Effector memory CD4-positive, alpha-beta T cell (primary cell): ENCODE measurements at regions not wholly inside any gene's neighbourhood (a gene's known extent, or its start where the extent isn't known, plus 50 kb on each side); places are given as distances from the start of the nearest gene placed in this dataset.

Experiments
- DNase-seq, 3 donors: peaks; one replicate each; pipeline ENCODE4 v3.0.0-alpha.2; 2020
- H3K27ac ChIP-seq: 2 replicates; pipeline ENCODE4 v1.7.0; 2013; ENCODE audit warnings: mild to moderate bottlenecking, low read length, moderate library complexity; ENCODE audit not compliant: insufficient read depth, poor library complexity, severe bottlenecking
- H3K27me3 ChIP-seq: replicated peaks from 2 replicates; pipeline ENCODE4 v1.7.0; 2013; ENCODE audit warnings: mild to moderate bottlenecking, low read length; ENCODE audit not compliant: insufficient read depth, control insufficient read depth, poor library complexity, severe bottlenecking
- H3K36me3 ChIP-seq: 2 replicates; pipeline ENCODE4 v1.7.0; 2013; ENCODE audit warnings: mild to moderate bottlenecking, low read length, moderate library complexity; ENCODE audit not compliant: control insufficient read depth, insufficient read depth
- H3K4me1 ChIP-seq: 2 replicates; pipeline ENCODE4 v1.7.0; 2013; ENCODE audit warnings: low read length, mild to moderate bottlenecking; ENCODE audit not compliant: control insufficient read depth, insufficient read depth, poor library complexity, severe bottlenecking
- H3K4me3 ChIP-seq: 2 replicates; pipeline ENCODE4 v1.7.0; 2013; ENCODE audit warnings: low read length, low read depth, mild to moderate bottlenecking; ENCODE audit not compliant: insufficient read depth, poor library complexity, severe bottlenecking
- H3K9me3 ChIP-seq: 2 replicates; pipeline ENCODE4 v1.7.0; 2013; ENCODE audit warnings: mild to moderate bottlenecking, low read length, moderate library complexity; ENCODE audit not compliant: control insufficient read depth

DNA sequence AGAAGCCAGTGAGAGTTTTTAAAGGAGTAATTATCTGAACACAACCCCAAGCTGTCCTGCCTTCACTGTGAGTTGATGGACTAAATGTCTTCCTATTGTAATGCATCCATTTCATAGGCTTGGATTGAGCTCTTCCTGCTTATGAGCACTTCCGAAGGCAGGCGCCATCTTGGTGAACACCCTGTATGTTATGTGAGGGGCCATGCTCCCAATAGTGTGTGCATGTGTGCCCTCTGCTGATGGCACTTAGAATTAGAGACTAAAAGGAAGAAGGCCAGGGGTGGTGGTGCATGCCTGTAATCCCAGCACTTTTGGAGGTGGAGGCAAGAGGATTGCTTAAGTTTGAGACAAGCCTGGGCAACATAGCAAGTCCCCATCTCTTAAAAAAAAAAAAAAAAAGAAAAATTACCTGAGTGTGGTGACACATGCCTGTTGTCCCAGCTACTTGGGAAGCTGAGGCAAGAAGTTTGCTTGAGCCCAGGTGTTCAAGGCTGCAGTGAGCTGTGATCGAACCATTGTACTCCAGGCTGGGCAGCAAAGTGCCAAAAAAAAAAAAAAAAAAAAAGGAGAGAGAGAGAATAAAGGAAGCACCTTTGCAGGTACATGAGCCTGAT lies 65.0 kb downstream of the C9orf152 start:
- H3K27ac ChIP-seq: no peak overlapping the region
- H3K27me3 ChIP-seq: no peaks in the 10 kb centered on the region
- DNase-seq: no peak
- H3K4me3 ChIP-seq: no peak overlapping the region
- H3K36me3 ChIP-seq: no peaks in the 10 kb centered on the region
- peaks cover 6% of the 10 kb centered on the region for H3K4me1 ChIP-seq
- H3K9me3 ChIP-seq: no peaks in the 10 kb centered on the region

DNA sequence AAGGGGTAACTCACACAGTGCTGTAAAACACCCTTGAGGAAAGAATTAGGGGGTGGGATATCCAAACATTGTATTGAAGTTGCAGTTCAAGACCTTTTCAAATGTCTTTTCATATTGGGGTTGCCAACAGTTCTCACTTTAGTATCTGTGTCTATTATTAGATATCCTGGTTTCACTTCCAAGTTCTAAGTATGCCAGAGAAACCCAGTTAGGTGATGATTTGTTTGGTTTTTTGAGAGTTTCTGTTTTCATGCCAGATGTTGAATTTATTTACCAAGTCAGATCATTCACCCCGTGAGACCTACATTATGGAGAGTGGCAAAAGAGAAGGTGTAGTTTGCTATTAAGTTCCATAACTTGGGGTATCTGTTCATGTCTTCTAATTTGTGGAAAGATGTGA lies 64.5 kb downstream of the C9orf152 start:
- Histone ChIP-seq H3K27me3 (no peaks in the 10 kb centered on the region), H3K9me3 (no peaks in the 10 kb centered on the region), H3K27ac (peak overlapping the region; percentile 8), H3K4me1 (peaks cover 6% of the 10 kb centered on the region), H3K36me3 (no peaks in the 10 kb centered on the region), H3K4me3 (no peak overlapping the region)
- no peak for DNase-seq

DNA sequence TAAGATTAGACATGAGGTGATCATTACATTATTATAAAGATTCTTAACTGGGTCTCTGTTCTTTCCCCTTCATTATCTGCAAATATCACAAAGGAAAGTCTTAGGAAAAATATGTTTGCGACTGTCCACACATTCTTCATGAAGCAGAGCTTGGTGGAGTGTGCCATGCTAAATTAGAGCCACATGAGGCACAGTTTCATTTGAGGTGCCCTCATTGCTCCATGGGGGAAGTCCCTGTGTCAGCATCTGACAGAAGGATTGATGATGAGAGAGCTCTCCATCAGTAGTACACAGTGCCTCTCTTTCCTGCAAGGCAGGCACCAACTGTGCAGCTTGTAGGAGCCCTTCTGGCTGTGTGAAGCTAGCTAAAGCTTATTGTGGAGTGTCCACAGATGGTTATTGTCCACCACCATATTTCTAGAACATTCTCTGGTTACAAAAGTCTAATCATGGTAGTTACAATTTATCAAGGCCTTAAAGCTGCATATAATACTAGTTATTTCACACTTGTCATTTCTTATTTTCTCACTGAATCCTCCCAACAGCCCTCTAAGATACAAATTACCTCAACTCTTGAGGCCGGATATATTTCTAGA lies 63.9 kb downstream of the C9orf152 start:
- H3K4me1 ChIP-seq: peaks cover 6% of the 10 kb centered on the region
- no peaks in the 10 kb centered on the region for H3K9me3 ChIP-seq
- H3K27me3 ChIP-seq: no peaks in the 10 kb centered on the region
- H3K27ac ChIP-seq: no peak overlapping the region
- H3K36me3 ChIP-seq: no peaks in the 10 kb centered on the region
- no peak for DNase-seq
- H3K4me3 ChIP-seq: no peak overlapping the region

DNA sequence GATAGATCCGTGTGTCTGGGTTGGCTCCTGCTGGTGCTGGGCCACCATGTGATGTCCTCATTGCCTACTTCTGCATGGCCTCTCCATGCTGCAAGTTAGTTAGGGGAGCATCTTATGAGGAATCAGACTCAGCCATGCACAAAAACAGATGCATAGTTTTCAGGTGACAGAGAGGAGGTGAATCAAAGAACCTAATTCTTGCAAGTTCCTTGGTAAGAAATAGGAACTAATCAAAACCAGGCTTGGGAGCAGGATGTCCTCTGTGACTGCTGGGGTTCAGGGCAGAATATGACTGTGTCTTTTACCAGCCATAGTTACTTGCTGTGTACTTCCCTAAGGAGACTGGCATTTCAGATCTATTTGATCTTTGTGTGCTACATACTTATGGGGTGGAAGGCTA lies 61.6 kb downstream of the C9orf152 start:
- Histone ChIP-seq H3K27ac (no peak overlapping the region), H3K9me3 (no peaks in the 10 kb centered on the region), H3K4me1 (peaks cover 6% of the 10 kb centered on the region), H3K36me3 (no peaks in the 10 kb centered on the region), H3K4me3 (no peak overlapping the region), H3K27me3 (no peaks in the 10 kb centered on the region)
- no peak for DNase-seq

DNA sequence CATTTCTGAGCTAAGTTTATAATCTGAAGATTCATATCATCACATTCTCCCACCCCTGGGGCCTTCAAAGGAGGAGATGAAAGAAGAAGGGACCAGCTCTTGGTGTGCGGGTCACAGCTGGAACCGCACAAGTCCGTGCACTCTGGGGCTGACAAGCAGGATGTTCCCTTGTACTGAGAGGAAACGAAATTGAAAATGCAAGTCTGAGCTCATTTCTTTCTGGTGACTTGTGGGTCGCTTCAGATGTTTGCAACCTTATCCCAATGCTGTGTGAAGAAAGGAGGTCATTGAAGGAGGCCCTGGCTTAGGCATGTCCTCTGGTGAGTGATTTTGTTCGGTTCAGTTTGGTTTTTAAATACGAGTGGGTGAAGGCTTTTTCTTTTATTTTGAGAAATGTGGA lies 59.6 kb downstream of the C9orf152 start:
- H3K9me3 ChIP-seq: no peaks in the 10 kb centered on the region
- no peak for DNase-seq
- no peaks in the 10 kb centered on the region for H3K27me3 ChIP-seq
- peaks cover 5% of the 10 kb centered on the region for H3K4me1 ChIP-seq
- no peaks in the 10 kb centered on the region for H3K36me3 ChIP-seq
- no peak overlapping the region for H3K27ac ChIP-seq
- peak overlapping the region; percentile 24 for H3K4me3 ChIP-seq

DNA sequence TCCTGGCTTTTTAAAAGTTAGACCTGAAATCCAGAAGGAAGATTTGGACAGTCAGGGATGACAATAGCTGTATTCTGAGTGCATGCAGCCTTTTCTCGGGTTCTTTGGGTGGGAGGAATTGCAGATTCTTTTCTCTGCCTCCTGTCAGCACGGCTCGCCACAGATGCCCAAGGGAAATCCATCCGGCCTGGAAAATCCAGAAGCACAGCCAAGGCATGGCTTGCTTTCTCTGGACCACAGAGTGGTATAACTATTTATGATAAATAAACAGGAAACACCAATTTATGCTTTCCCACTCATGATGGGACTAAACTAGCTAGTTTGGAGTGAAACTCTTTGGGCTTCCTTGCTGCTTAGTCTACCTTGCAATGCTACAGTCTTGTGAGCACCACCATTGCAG lies 59.1 kb downstream of the C9orf152 start:
- Histone ChIP-seq H3K27ac (peak overlapping the region; percentile 26), H3K9me3 (no peaks in the 10 kb centered on the region), H3K4me3 (peak overlapping the region; percentile 24), H3K36me3 (no peaks in the 10 kb centered on the region), H3K27me3 (no peaks in the 10 kb centered on the region), H3K4me1 (no peaks in the 10 kb centered on the region)
- no peak for DNase-seq
